NCI-H510A (cell line): ENCODE measurements at regions not wholly inside any gene's neighbourhood (a gene's known extent, or its start where the extent isn't known, plus 50 kb on each side); places are given as distances from the start of the nearest gene placed in this dataset.
"Not testable (repeated sequence)": the region's sequence is repeated elsewhere in the genome, so short reads cannot be mapped to it uniquely, and the experiment has no call there.

Source experiments
- DNase-seq: peaks from one replicate; lab custom pipeline; 2025; lab: John Stamatoyannopoulos, UW

- DNase-seq: no peak
Observed at GRCh38 chrX:120753413-120754251, 122.0 kb downstream of the CT47B1 start.

- DNase-seq: no peak
Observed at GRCh38 chrX:120752431-120753082, 122.7 kb upstream of the C1GALT1C1 start.

- peak; percentile 4 for DNase-seq
Observed at GRCh38 chrX:120751683-120752082, 121.8 kb upstream of the C1GALT1C1 start.

GRCh38 chrX:120750381-120750780 is 120.5 kb upstream of the C1GALT1C1 start:
- no peak for DNase-seq

- peak; percentile 74 for DNase-seq
Observed at GRCh38 chrX:120749141-120749846, 119.4 kb upstream of the C1GALT1C1 start.

- DNase-seq: no peak
Observed at GRCh38 chrX:120746153-120746552, 116.3 kb upstream of the C1GALT1C1 start.

GRCh38 chrX:120742946-120743665 is 113.3 kb upstream of the C1GALT1C1 start:
- no peak for DNase-seq

GRCh38 chrX:120741452-120741851 is 111.6 kb upstream of the C1GALT1C1 start:
- no peak for DNase-seq

GRCh38 chrX:120740072-120740471 is 110.2 kb upstream of the C1GALT1C1 start:
- no peak for DNase-seq

- no peak for DNase-seq
Observed at GRCh38 chrX:120739300-120739699, 109.4 kb upstream of the C1GALT1C1 start.

- DNase-seq: no peak
Observed at GRCh38 chrX:120736989-120737388, 107.1 kb upstream of the C1GALT1C1 start.

GRCh38 chrX:120735966-120736365 is 106.1 kb upstream of the C1GALT1C1 start:
- no peak for DNase-seq

GRCh38 chrX:120732879-120733278 is 103.0 kb upstream of the C1GALT1C1 start:
- no peak for DNase-seq

GRCh38 chrX:120732461-120732860 is 102.6 kb upstream of the C1GALT1C1 start:
- DNase-seq: no peak

GRCh38 chrX:120731386-120731785 is 101.5 kb upstream of the C1GALT1C1 start:
- DNase-seq: no peak

GRCh38 chrX:120729506-120730255 is 99.8 kb upstream of the C1GALT1C1 start:
- not testable (repeated sequence) for DNase-seq

- no peak for DNase-seq
Observed at GRCh38 chrX:120727911-120728310, 98.1 kb upstream of the C1GALT1C1 start.

GRCh38 chrX:120727452-120727851 is 97.6 kb upstream of the C1GALT1C1 start:
- DNase-seq: no peak

- no peak for DNase-seq
Observed at GRCh38 chrX:120726294-120726693, 96.4 kb upstream of the C1GALT1C1 start.

- DNase-seq: no peak
Observed at GRCh38 chrX:120725874-120726273, 96.0 kb upstream of the C1GALT1C1 start.

- no peak for DNase-seq
Observed at GRCh38 chrX:120719622-120720021, 89.8 kb upstream of the C1GALT1C1 start.
